Immature natural killer cell (primary cell): ENCODE measurements at regions not wholly inside any gene's neighbourhood (a gene's known extent, or its start where the extent isn't known, plus 50 kb on each side); places are given as distances from the start of the nearest gene placed in this dataset.

Experiments
- DNase-seq, 3 donors: peaks; one replicate each; pipeline ENCODE4 v3.0.0; 2022; ENCODE audit warnings: mixed read lengths in 1 of 3
- H3K27ac Mint-ChIP-seq, 6 donors: one replicate each; pipeline ENCODE4 v1.8.0; 2020; ENCODE audit warnings: mixed read lengths in 6 of 6, mild to moderate bottlenecking in 5 of 6, inconsistent platforms in 4 of 6, moderate library complexity in 3 of 6
- H3K27me3 Mint-ChIP-seq, 3 donors: one replicate each; pipeline ENCODE4 v1.8.0; 2020 to 2021; ENCODE audit warnings: low read depth in 3 of 3, mild to moderate bottlenecking in 3 of 3, mixed read lengths in 3 of 3, moderate library complexity in 3 of 3, inconsistent platforms in 1 of 3
- H3K36me3 Mint-ChIP-seq, 3 donors: one replicate each; pipeline ENCODE4 v1.8.0; 2020; ENCODE audit warnings: mixed read lengths in 3 of 3, inconsistent platforms in 2 of 3, mild to moderate bottlenecking in 2 of 3
- H3K4me1 Mint-ChIP-seq, 2 donors: one replicate each; pipeline ENCODE4 v1.8.0; 2020; ENCODE audit warnings: inconsistent platforms in 2 of 2, mild to moderate bottlenecking in 2 of 2, mixed read lengths in 2 of 2, moderate library complexity in 1 of 2
- H3K4me3 Mint-ChIP-seq, 5 donors: one replicate each; pipeline ENCODE4 v1.8.0; 2020; ENCODE audit warnings: mild to moderate bottlenecking in 5 of 5, mixed read lengths in 5 of 5, inconsistent platforms in 3 of 5, moderate library complexity in 3 of 5
- H3K9me3 Mint-ChIP-seq, 6 donors: one replicate each; pipeline ENCODE4 v1.8.0; 2020; ENCODE audit warnings: mild to moderate bottlenecking in 6 of 6, mixed read lengths in 6 of 6, inconsistent platforms in 4 of 6, moderate library complexity in 3 of 6

DNA sequence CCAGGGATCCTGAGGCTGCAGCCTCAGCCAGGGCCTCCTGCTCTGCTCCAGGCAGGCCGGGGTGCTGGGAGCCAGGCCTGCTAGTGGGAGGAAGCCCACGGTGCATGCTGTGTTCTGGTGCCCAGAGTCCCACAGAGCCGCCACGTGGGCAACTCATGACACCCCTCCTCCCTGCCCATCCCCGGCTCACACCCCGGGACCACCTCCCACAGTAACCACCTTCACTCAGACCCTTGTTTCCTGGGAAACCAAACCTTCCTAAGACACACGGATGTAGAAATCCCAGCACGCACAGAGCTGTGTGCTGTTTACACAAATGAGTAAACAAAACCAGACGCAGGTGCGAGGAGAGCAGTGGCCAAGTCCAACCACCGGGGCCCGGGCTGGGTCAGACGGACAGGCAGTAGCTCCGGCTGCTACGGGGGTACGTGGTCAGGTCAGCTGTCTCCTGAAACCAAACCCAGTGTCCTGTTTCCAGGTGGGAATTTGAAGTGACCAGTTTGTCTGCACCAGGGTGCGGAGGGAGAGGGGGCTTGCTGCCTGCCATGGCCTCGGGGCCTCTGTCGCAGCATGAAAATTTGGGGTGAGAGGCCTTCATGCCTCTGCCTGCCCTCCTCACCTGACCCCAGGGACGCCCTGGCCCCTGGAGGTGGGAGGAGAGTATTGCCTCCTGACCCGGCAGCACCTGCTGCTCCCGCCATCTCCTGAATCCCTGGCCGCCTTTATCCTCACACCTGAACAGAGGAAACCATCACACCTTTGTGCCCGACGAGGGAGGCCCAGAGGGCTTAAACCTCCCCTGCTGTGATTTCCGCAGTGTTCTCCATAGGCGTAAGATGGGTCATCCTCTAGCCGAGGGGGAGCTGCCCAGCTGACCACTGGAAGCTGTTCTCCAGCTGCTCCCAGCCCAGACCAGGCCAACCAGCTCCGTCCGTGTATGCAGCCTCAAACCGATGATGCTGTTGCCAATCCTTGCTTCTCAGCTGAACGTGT is 52.0 kb upstream of the SMOC2 start:
- H3K36me3 Mint-ChIP-seq = no peaks in the 10 kb centered on the region

DNA sequence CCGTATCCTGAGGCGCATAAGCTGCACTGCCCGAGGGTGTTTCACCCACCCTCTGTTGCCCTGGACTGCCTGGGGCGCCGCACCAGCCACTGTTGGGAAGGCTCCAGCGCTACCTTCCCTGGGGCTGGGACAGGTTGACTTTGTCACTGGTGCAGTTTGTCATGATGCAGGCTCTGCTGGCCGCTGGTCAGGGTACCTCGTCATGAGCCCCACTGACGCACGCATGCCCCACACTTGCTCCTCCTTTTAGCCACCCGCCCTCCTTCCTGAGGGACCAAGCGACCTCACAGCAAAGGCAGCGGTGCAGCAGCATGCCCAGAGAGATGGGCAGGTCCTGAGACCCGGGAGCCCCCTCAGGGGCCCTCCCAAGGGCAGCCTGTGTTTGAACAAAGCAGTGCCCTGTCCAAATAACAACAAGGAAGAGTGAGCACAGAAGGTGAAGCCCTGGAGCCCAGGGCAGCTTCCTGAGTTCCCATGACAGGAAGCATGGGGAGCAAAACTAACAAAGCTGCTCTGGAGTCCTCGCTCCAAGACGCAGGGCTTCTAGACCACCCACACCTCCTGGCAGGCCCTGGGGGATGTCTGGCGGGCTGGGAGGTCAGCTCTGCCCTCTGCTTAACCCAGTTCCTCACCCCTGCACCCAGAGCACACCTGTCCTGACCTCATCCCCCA is 50.1 kb upstream of the SMOC2 start:
- H3K4me3 Mint-ChIP-seq = no peak overlapping the region
- no peaks in the 10 kb centered on the region for H3K4me1 Mint-ChIP-seq
- H3K36me3 Mint-ChIP-seq = no peaks in the 10 kb centered on the region
- peaks cover 0 to 4% (median 0%) of the 10 kb centered on the region in 3 donors for H3K27me3 Mint-ChIP-seq
- peak overlapping the region in 1 of 6 donors; percentile 64 for H3K27ac Mint-ChIP-seq
- DNase-seq = no peak
- H3K9me3 Mint-ChIP-seq = peaks cover 0 to 3% (median 0%) of the 10 kb centered on the region in 6 donors

More for the DNA sequence above, 52.0 kb upstream of the SMOC2 start:
- peaks cover 0 to 6% (median 5%) of the 10 kb centered on the region in 3 donors for H3K27me3 Mint-ChIP-seq
- H3K4me3 Mint-ChIP-seq = no peak overlapping the region
- no peak overlapping the region for H3K27ac Mint-ChIP-seq
- DNase-seq = no peak
- peaks cover 0 to 3% (median 0%) of the 10 kb centered on the region in 6 donors for H3K9me3 Mint-ChIP-seq
- no peaks in the 10 kb centered on the region for H3K4me1 Mint-ChIP-seq
